HepG2 (cell line): ENCODE measurements at regions not wholly inside any gene's neighbourhood (a gene's known extent, or its start where the extent isn't known, plus 50 kb on each side); places are given as distances from the start of the nearest gene placed in this dataset.
"Not testable (repeated sequence)": the region's sequence is repeated elsewhere in the genome, so short reads cannot be mapped to it uniquely, and the experiment has no call there.

Source experiments
- ATAC-seq: fragments of 200-7000 bp; cut with Tn5 transposase; 3 replicates; pipeline ENCODE4 v1.9.1; 2020; ENCODE audit warnings: mild to moderate bottlenecking, moderate library complexity
- BruUV-seq: library from RNA; stranded (reverse); fragments of 400-500 nt; replicated peaks from 2 replicates; lab custom pipeline; 2021; lab: Mats Ljungman, UMichigan
- CTCF ChIA-PET: fragments of 300-600 bp; formaldehyde crosslinking; extraction: SDS; loops from one replicate; lab custom pipeline; 2021; ENCODE audit warnings: low total read pairs, inconsistent platforms, low intra/inter-chr PET ratio; lab: Yijun Ruan, JAX
- POLR2A ChIA-PET: fragments of 350-600 bp; sonication (Branson Sonifier 250); formaldehyde crosslinking; loops from one replicate; lab custom pipeline; 2020; ENCODE audit warnings: antibody characterized with exemption, inconsistent platforms; lab: Yijun Ruan, JAX
- DNase-seq: peaks from one replicate; pipeline ENCODE4 v3.0.0-alpha.2; 2015; ENCODE audit warnings: low spot score
- FAIRE-seq: peaks from 3 replicates; lab custom pipeline; 2011; peaks lifted over from hg19 to GRCh38; lab: Jason Lieb, UNC
- H2AFZ ChIP-seq: one replicate; pipeline ENCODE4 v1.6.1; 2011; ENCODE audit warnings: low read length, inconsistent platforms
- H3K27ac ChIP-seq: fragments of 300-600 bp; 3 replicates; pipeline ENCODE4 v1.8.0; 2011; ENCODE audit warnings: mixed run types, mild to moderate bottlenecking, mixed read lengths, low read length, inconsistent platforms; ENCODE audit not compliant: insufficient read depth; ENCODE audit errors: extremely low read length
- H3K27me3 ChIP-seq, 2 experiments: fragments of 200-600 bp in 1 of 2; 2 replicates in 1 of 2; 3 replicates in 1 of 2; pipeline versions ENCODE4 v1.6.0 to v1.8.0; 2011; ENCODE audit warnings: low read length in 2 of 2, mild to moderate bottlenecking in 2 of 2, moderate library complexity in 2 of 2, inconsistent platforms in 1 of 2; ENCODE audit not compliant: insufficient read depth in 2 of 2, control insufficient read depth in 1 of 2
- H3K36me3 ChIP-seq, 2 experiments: fragments of 200-600 bp in 1 of 2; replicated peaks in 1 of 2; 2 replicates in 1 of 2; 3 replicates in 1 of 2; pipeline versions ENCODE4 v1.5.1 to v1.8.0; 2011; ENCODE audit warnings: low read length in 2 of 2, inconsistent platforms in 1 of 2; ENCODE audit not compliant: insufficient read depth in 2 of 2, control insufficient read depth in 1 of 2
- H3K4me1 ChIP-seq: 2 replicates; pipeline ENCODE4 v1.5.1; 2012; ENCODE audit warnings: low read length, inconsistent platforms; ENCODE audit not compliant: insufficient read depth
- H3K4me2 ChIP-seq: 2 replicates; pipeline ENCODE4 v1.6.0; 2011; ENCODE audit warnings: low read depth, low read length, inconsistent platforms
- H3K4me3 ChIP-seq, 3 experiments: fragments of 200-600 bp in 1 of 3; sonication (generic), shearing (Covaris generic) in 1 of 3; replicated peaks in 1 of 3; 2 replicates each; pipeline ENCODE4 v1.5.1; 2011 to 2016; ENCODE audit warnings: low read length in 3 of 3, inconsistent platforms in 2 of 3, low read depth in 2 of 3, mild to moderate bottlenecking in 2 of 3, control low read depth in 1 of 3, mixed read lengths in 1 of 3; ENCODE audit not compliant: insufficient read depth in 1 of 3
- H3K79me2 ChIP-seq: one replicate; pipeline ENCODE4 v1.6.1; 2011; ENCODE audit warnings: low read length, inconsistent platforms; ENCODE audit not compliant: insufficient read depth
- H3K9ac ChIP-seq: 2 replicates; pipeline ENCODE4 v1.6.0; 2011; ENCODE audit warnings: mild to moderate bottlenecking, low read depth, low read length, inconsistent platforms; ENCODE audit not compliant: insufficient read depth
- H3K9me3 ChIP-seq: 2 replicates; pipeline ENCODE4 v1.5.1; 2012; ENCODE audit warnings: mild to moderate bottlenecking, low read length
- H4K20me1 ChIP-seq: 2 replicates; pipeline ENCODE4 v1.6.0; 2011; ENCODE audit warnings: inconsistent platforms, mild to moderate bottlenecking, low read length, moderate library complexity; ENCODE audit not compliant: insufficient read depth
- ATF7 ChIP-seq, 2 experiments: fragments of 450-650 bp in 1 of 2; sonication (generic) in 1 of 2; formaldehyde crosslinking in 1 of 2; IDR thresholded peaks; 2 replicates each; pipeline versions ENCODE4 v1.4.0 to v1.6.1; 2016 to 2020; ENCODE audit warnings: antibody characterized with exemption in 1 of 2, mild to moderate bottlenecking in 1 of 2, missing genetic modification reagents in 1 of 2
- ELF3 ChIP-seq: IDR thresholded peaks from 2 replicates; pipeline ENCODE4 v1.6.1; 2016; ENCODE audit warnings: missing genetic modification reagents, missing compliant biosample characterization
- FOSL1 ChIP-seq: sonication (generic); formaldehyde crosslinking; IDR thresholded peaks from 2 replicates; pipeline ENCODE4 v1.9.0; 2021; ENCODE audit warnings: missing genetic modification reagents, borderline replicate concordance
- HMG20A ChIP-seq: IDR thresholded peaks from 2 replicates; pipeline ENCODE4 v1.6.1; 2016; ENCODE audit warnings: borderline replicate concordance
- JUND ChIP-seq: sonication (generic); formaldehyde crosslinking; IDR thresholded peaks from 2 replicates; pipeline ENCODE4 v1.8.0; 2022; ENCODE audit warnings: mild to moderate bottlenecking, missing genetic modification reagents
- KAT8 ChIP-seq: IDR thresholded peaks from 2 replicates; pipeline ENCODE4 v1.6.1; 2016; ENCODE audit warnings: missing genetic modification reagents, missing compliant biosample characterization
- LCORL ChIP-seq, 2 experiments: fragments of 450-650 bp in 1 of 2; sonication (generic) in 1 of 2; formaldehyde crosslinking in 1 of 2; IDR thresholded peaks; 2 replicates each; pipeline versions ENCODE4 v1.5.0 to v1.6.1; 2017 to 2020; ENCODE audit warnings: antibody characterized with exemption in 1 of 2, missing genetic modification reagents in 1 of 2
- MED1 ChIP-seq: sonication (generic); formaldehyde crosslinking; IDR thresholded peaks from 2 replicates; pipeline ENCODE4 v1.4.0; 2020; ENCODE audit warnings: missing genetic modification reagents
- MIXL1 ChIP-seq: IDR thresholded peaks from 2 replicates; pipeline ENCODE4 v1.6.1; 2016
- NPAS2 ChIP-seq: sonication (generic); formaldehyde crosslinking; IDR thresholded peaks from 2 replicates; pipeline ENCODE4 v1.8.0; 2022; ENCODE audit warnings: mild to moderate bottlenecking, missing genetic modification reagents, borderline replicate concordance
- RCOR2 ChIP-seq: IDR thresholded peaks from 2 replicates; pipeline ENCODE4 v1.6.1; 2016; ENCODE audit warnings: missing biosample characterization, missing genetic modification reagents
- SAP130 ChIP-seq: IDR thresholded peaks from 2 replicates; pipeline ENCODE4 v1.6.1; 2016; ENCODE audit warnings: low read depth
- SOX13 ChIP-seq, 3 experiments: fragments of 450-650 bp in 1 of 3; sonication (generic) in 1 of 3; formaldehyde crosslinking in 1 of 3; IDR thresholded peaks in 2 of 3; conservative IDR thresholded peaks in 1 of 3; 2 replicates each; pipeline versions ENCODE4 v1.5.0 to v1.6.1; 2016 to 2020; ENCODE audit warnings: antibody characterized with exemption in 1 of 3, mild to moderate bottlenecking in 1 of 3, missing compliant biosample characterization in 1 of 3, missing genetic modification reagents in 1 of 3, moderate library complexity in 1 of 3
- SOX5 ChIP-seq: IDR thresholded peaks from 2 replicates; pipeline ENCODE4 v1.6.1; 2016; ENCODE audit warnings: borderline replicate concordance
- THAP11 ChIP-seq: IDR thresholded peaks from 2 replicates; pipeline ENCODE4 v1.6.1; 2016; ENCODE audit warnings: missing biosample characterization, missing genetic modification reagents
- ZFY ChIP-seq: sonication (generic); formaldehyde crosslinking; IDR thresholded peaks from 2 replicates; pipeline ENCODE4 v1.4.0; 2020; ENCODE audit warnings: missing genetic modification reagents
- ZMYM3 ChIP-seq: sonication (generic); formaldehyde crosslinking; IDR thresholded peaks from 2 replicates; pipeline ENCODE4 v1.5.1; 2020; ENCODE audit warnings: mild to moderate bottlenecking, missing genetic modification reagents
- ZNF460 ChIP-seq: sonication (generic); formaldehyde crosslinking; IDR thresholded peaks from 2 replicates; pipeline ENCODE4 v1.5.1; 2020; ENCODE audit warnings: missing genetic modification reagents, mild to moderate bottlenecking, borderline replicate concordance
- ZNF501 ChIP-seq: sonication (generic); formaldehyde crosslinking; IDR thresholded peaks from 2 replicates; pipeline ENCODE4 v1.5.1; 2020; ENCODE audit warnings: mild to moderate bottlenecking, moderate library complexity, missing genetic modification reagents
- ZNF644 ChIP-seq: IDR thresholded peaks from 2 replicates; pipeline ENCODE4 v1.6.1; 2016; ENCODE audit warnings: low read depth
- WGBS: methylation state at CpG from one replicate; pipeline ENCODE4 v1.1.6; 2017; ENCODE audit warnings: low lambda C conversion rate; 5-methylcytosine and 5-hydroxymethylcytosine counted together
- in situ Hi-C: cut with HindIII; loops from 2 replicates; pipeline ENCODE4 v1.10.0; 2017; ENCODE audit warnings: low pct_unique_long_range_greater_than_20kb; ENCODE audit not compliant: extremely low pct_ligation_motif_present
- intact Hi-C: fragments of 100-400 bp; cut with micrococcal nuclease; formaldehyde crosslinking; loops from one replicate; pipeline ENCODE4 v1.10.0; 2022; ENCODE audit not compliant: unreplicated experiment
- TF ChIP-seq, protein P1 (sequence below): sonication (generic); formaldehyde crosslinking; IDR thresholded peaks from 2 replicates; pipeline ENCODE4 v1.4.0; 2020; ENCODE audit warnings: missing genetic modification reagents, borderline replicate concordance
- TF ChIP-seq, protein P2 (sequence below): sonication (generic); formaldehyde crosslinking; IDR thresholded peaks from 2 replicates; pipeline ENCODE4 v1.4.0; 2020; ENCODE audit warnings: missing genetic modification reagents
- TF ChIP-seq, protein P3 (sequence below): sonication (generic); formaldehyde crosslinking; IDR thresholded peaks from 2 replicates; pipeline ENCODE4 v1.4.0; 2020; ENCODE audit warnings: missing genetic modification reagents

DNA sequence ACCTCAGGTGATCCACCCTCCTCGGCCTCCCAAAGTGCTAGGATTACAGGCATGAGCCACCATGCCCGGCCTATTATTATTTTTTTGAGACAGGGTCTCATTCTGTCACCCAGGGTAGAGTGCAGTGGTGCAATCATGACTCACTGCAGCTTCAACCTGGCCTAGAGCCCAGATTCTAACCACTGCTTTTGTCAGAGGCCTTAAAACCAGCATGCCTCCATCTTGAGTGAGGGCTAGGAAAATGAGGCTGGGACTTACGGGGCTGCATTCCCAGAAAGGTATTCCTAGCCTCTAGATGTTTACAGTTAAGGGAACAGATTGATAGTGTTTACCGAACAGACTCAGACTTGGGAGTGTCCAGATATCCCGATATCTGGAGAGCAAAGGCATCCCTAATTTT lies 57.6 kb upstream of the ATF7IP2 start:
- H3K4me2 ChIP-seq; CTCF ChIA-PET; TF ChIP-seq LCORL (IDR thresholded peaks at IDR 0.05); ATF7 (CRISPR knock-in tag; IDR thresholded peaks at IDR 0.05); SOX13 (IDR thresholded peaks at IDR 0.05): not testable (repeated sequence)
- TF ChIP-seq LCORL (CRISPR knock-in tag; IDR thresholded peaks at IDR 0.05), result peak; percentile 71
- peak; percentile 41; the same call in 1 of the 2 replicates for TF ChIP-seq SAP130 (CRISPR knock-in tag)
- peak; percentile 5; the same call in 1 of the 2 replicates for TF ChIP-seq ATF7 (IDR thresholded peaks at IDR 0.05)
- peak; percentile 61; the same call in 1 of the 2 replicates for TF ChIP-seq HMG20A (CRISPR knock-in tag)
- 0 out of 2 replicates have a peak, but pooled peaks have one; percentile 19 for TF ChIP-seq ZNF460 (CRISPR knock-in tag)
- TF ChIP-seq NPAS2, result 0 out of 2 replicates have a peak, but pooled peaks have one; percentile 31
- 0 out of 2 replicates have a peak, but pooled peaks have one; percentile 12 for TF ChIP-seq MIXL1 (CRISPR knock-in tag)
- TF ChIP-seq SOX5 (CRISPR knock-in tag), result peak; percentile 35; the same call in 1 of the 2 replicates
- peak; percentile 39; the same call in 1 of the 2 replicates for TF ChIP-seq THAP11 (CRISPR knock-in tag)
- TF ChIP-seq RCOR2 (CRISPR knock-in tag), result peak; percentile 31; the same call in 1 of the 2 replicates
- TF ChIP-seq, protein P1, sequence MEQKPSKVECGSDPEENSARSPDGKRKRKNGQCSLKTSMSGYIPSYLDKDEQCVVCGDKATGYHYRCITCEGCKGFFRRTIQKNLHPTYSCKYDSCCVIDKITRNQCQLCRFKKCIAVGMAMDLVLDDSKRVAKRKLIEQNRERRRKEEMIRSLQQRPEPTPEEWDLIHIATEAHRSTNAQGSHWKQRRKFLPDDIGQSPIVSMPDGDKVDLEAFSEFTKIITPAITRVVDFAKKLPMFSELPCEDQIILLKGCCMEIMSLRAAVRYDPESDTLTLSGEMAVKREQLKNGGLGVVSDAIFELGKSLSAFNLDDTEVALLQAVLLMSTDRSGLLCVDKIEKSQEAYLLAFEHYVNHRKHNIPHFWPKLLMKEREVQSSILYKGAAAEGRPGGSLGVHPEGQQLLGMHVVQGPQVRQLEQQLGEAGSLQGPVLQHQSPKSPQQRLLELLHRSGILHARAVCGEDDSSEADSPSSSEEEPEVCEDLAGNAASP (CRISPR knock-in tag), result peak; percentile 32; the same call in 1 of the 2 replicates
- TF ChIP-seq SOX13 (CRISPR knock-in tag; conservative IDR thresholded peaks at IDR 0.05 in 1 of 2, IDR thresholded peaks at IDR 0.05 in 1 of 2), result peak in 1 of 2 experiments; percentile 52; a peak in 2 of 4 replicates
- TF ChIP-seq MED1, result peak; percentile 18; the same call in 1 of the 2 replicates
- TF ChIP-seq ELF3 (CRISPR knock-in tag), result peak; percentile 51; the same call in 1 of the 2 replicates
- TF ChIP-seq ZMYM3 (CRISPR knock-in tag), result peak; percentile 75; the same call in 1 of the 2 replicates
- 0 out of 2 replicates have a peak, but pooled peaks have one; percentile 22 for TF ChIP-seq ZNF501 (CRISPR knock-in tag)
- TF ChIP-seq KAT8, result 0 out of 2 replicates have a peak, but pooled peaks have one; percentile 21
- TF ChIP-seq ZFY, result peak; percentile 36; the same call in 1 of the 2 replicates
- TF ChIP-seq, protein P2, sequence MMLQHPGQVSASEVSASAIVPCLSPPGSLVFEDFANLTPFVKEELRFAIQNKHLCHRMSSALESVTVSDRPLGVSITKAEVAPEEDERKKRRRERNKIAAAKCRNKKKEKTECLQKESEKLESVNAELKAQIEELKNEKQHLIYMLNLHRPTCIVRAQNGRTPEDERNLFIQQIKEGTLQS (CRISPR knock-in tag), result peak; percentile 87
- TF ChIP-seq JUND (CRISPR knock-in tag), result peak; percentile 79
- peak; percentile 84 for TF ChIP-seq ZNF644 (CRISPR knock-in tag)
- TF ChIP-seq, protein P3, sequence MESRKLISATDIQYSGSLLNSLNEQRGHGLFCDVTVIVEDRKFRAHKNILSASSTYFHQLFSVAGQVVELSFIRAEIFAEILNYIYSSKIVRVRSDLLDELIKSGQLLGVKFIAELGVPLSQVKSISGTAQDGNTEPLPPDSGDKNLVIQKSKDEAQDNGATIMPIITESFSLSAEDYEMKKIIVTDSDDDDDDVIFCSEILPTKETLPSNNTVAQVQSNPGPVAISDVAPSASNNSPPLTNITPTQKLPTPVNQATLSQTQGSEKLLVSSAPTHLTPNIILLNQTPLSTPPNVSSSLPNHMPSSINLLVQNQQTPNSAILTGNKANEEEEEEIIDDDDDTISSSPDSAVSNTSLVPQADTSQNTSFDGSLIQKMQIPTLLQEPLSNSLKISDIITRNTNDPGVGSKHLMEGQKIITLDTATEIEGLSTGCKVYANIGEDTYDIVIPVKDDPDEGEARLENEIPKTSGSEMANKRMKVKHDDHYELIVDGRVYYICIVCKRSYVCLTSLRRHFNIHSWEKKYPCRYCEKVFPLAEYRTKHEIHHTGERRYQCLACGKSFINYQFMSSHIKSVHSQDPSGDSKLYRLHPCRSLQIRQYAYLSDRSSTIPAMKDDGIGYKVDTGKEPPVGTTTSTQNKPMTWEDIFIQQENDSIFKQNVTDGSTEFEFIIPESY (CRISPR knock-in tag), result 0 out of 2 replicates have a peak, but pooled peaks have one; percentile 13
- peak; percentile 80; the same call in 1 of the 2 replicates for TF ChIP-seq FOSL1 (CRISPR knock-in tag)

More for the DNA sequence above, 57.6 kb upstream of the ATF7IP2 start:
- H2AFZ ChIP-seq, H3K79me2 ChIP-seq, H3K4me3 ChIP-seq, intact Hi-C loops, in situ Hi-C loops, BruUV-seq, POLR2A ChIA-PET, H4K20me1 ChIP-seq, H3K27me3 ChIP-seq, H3K36me3 ChIP-seq, FAIRE-seq, H3K9me3 ChIP-seq: not testable (repeated sequence)
- peak overlapping the region; percentile 10; the same call in 1 of the 2 replicates for H3K9ac ChIP-seq
- DNase-seq, result peak; percentile 81
- peaks cover 75% of the 10 kb centered on the region for H3K4me1 ChIP-seq
- 41% methylated on average over 5 of the region's 5 CpGs for WGBS
- peak overlapping the region; percentile 22 for H3K27ac ChIP-seq
- peak; percentile 44 for ATAC-seq
